Activated CD8-positive, alpha-beta memory T cell treated with anti-CD3 and anti-CD28 coated beads, Interleukin-2, amount 10 ng/mL, durations not matched to agents 7 days and 5 days (primary cell): ENCODE measurements at regions not wholly inside any gene's neighbourhood (a gene's known extent, or its start where the extent isn't known, plus 50 kb on each side); places are given as distances from the start of the nearest gene placed in this dataset.
"Not testable (repeated sequence)": the region's sequence is repeated elsewhere in the genome, so short reads cannot be mapped to it uniquely, and the experiment has no call there.

Experiments
- ATAC-seq: fragments of 150-1000 bp; cut with Tn5 transposase; one replicate; pipeline ENCODE4 v1.10.0; 2021; ENCODE audit warnings: moderate library complexity
- CTCF ChIA-PET: fragments of 350-600 bp; sonication (Branson Sonifier 250); formaldehyde crosslinking; loops from one replicate; lab custom pipeline; 2021; ENCODE audit warnings: antibody characterized with exemption; lab: Charles Lee
- DNase-seq: peaks from one replicate; pipeline ENCODE4 v3.0.0-alpha.2; 2020
- H3K27ac Mint-ChIP-seq: one replicate; pipeline ENCODE4 v1.8.0; 2021; ENCODE audit warnings: mild to moderate bottlenecking, mixed read lengths
- H3K27me3 Mint-ChIP-seq: one replicate; pipeline ENCODE4 v1.8.0; 2021; ENCODE audit warnings: mixed read lengths
- H3K36me3 Mint-ChIP-seq: one replicate; pipeline ENCODE4 v1.8.0; 2021; ENCODE audit warnings: mild to moderate bottlenecking, mixed read lengths
- H3K4me1 Mint-ChIP-seq: one replicate; pipeline ENCODE4 v1.8.0; 2021; ENCODE audit warnings: mixed read lengths
- H3K4me3 Mint-ChIP-seq: one replicate; pipeline ENCODE4 v1.8.0; 2021; ENCODE audit warnings: mild to moderate bottlenecking, moderate library complexity, mixed read lengths
- H3K9me3 Mint-ChIP-seq: one replicate; pipeline ENCODE4 v1.8.0; 2022; ENCODE audit warnings: low read depth, mixed read lengths

DNA sequence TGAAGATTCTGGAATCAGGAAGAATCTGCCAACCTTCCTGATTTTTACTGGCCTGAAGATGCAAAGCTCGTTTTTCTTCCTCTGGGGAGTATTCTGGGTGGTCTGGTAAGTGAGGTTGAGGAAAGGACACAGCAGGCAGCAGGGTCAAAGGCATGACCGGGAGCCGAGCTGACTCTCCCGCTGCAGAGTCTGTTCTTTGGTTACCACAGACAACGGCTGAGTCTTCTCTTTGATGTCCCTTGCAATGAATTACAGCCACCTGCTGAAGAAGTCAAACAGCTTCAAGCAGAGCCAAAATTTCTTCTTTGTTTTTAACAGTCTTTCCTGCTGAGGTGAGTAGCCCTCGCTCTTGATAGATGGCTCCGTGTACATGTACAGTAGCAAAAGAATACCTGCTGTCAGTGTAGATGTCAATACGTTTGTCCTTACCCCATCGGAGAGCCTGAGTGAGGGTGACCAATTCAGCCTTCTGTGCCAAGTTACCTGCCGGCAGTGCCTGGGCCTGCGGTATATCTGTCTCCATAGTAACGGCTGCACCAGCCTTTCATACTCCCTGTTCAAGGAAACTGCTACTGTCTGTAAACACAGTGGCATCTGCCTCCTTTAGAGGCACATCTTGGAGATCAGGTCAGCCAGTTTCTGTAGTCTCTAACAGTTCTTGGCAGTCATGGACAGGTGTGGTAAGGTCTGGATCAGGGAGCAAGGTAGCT lies 76.4 kb downstream of the PRR15 start:
- DNase-seq (no peak), ATAC-seq (no peak)
- H3K27me3 Mint-ChIP-seq, result peaks cover 6% of the 10 kb centered on the region
- H3K36me3 Mint-ChIP-seq, result no peaks in the 10 kb centered on the region
- H3K27ac Mint-ChIP-seq, result no peak overlapping the region
- CTCF ChIA-PET, result no interaction called here
- H3K4me1 Mint-ChIP-seq, result peaks cover 2% of the 10 kb centered on the region
- H3K9me3 Mint-ChIP-seq, result no peaks in the 10 kb centered on the region
- H3K4me3 Mint-ChIP-seq, result no peak overlapping the region

DNA sequence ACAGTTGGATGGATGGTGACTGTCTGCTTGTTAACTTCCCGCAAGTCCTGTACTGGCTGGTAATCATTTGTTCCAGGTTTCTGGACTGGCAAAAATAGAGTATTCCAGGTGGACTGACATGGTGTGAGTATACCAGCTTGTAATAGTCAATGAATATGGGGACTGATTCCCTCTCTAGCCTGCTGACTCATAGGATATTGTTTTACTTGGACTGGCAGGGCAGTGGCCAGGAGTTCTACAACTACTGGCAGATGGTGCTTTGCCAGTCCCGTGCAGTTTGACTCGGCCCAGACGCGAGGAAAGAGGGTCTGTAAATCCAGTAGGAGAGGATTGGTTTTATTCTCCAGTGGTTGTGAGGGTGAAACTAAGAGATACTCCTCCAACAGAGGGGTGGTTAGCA lies 78.0 kb downstream of the PRR15 start:
- ATAC-seq, result no peak

DNA sequence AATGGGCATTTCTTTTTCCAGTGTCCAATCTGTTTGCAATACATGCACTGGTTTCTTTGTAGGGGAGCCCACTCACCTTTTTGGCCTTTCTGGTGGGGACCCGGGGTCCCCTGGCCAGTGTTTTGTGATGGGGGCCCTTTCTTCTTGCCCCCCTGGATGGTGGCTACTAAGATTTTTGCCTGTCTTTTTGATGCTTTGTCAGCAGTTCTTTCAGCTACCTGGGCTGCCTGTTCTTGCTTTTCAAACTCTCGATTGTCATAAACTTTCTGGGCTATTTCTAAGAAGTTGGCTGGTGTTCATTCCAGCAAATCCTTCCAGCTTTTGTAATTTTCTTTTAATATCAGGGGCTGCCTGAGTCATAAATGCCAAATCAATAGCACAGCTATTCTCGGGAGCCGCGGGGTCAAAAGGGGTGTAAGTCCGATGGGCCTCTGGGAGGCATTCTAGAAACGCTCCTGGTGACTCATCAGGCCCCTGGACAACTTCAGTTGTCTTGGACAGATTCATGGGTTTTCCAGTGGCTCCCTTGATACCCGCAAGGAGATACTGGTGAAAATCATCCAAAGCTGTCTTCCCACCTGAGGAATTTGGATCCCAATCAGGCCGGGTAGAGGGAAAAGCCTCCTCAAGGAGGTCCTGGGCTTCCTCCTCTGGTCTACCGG lies 79.0 kb downstream of the PRR15 start:
- Mint-ChIP-seq H3K9me3 (no peaks in the 10 kb centered on the region), H3K4me3 (no peak overlapping the region), H3K36me3 (no peaks in the 10 kb centered on the region), H3K27me3 (peaks cover 11% of the 10 kb centered on the region), H3K27ac (no peak overlapping the region), H3K4me1 (peaks cover 2% of the 10 kb centered on the region)
- CTCF ChIA-PET, result no interaction called here
- DNase-seq (no peak), ATAC-seq (no peak)

More for the DNA sequence above, 78.0 kb downstream of the PRR15 start:
- no peak for DNase-seq
- Mint-ChIP-seq H3K36me3 (no peaks in the 10 kb centered on the region), H3K9me3 (no peaks in the 10 kb centered on the region), H3K27ac (no peak overlapping the region), H3K27me3 (peaks cover 6% of the 10 kb centered on the region), H3K4me3 (no peak overlapping the region), H3K4me1 (peaks cover 2% of the 10 kb centered on the region)
- CTCF ChIA-PET, result no interaction called here

DNA sequence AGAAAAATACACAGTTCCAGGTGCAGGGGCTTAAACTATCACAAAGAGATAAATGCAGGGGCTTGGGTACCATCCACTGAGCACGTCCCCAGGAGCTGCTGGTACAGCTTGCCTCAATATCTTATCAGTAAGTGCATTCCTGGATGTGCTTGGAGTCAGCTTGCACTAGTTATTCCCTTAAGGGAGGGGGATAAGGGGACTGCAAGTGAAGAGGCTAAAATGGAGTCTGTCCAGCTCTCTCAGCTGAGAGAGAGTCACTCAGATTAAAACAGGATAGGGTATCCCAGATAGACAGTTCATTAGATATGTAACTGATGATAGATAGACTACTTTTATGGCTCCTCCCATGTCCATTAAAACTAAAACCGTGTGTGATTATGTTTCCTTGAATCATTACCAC lies 82.5 kb downstream of the PRR15 start:
- H3K4me1 Mint-ChIP-seq, H3K36me3 Mint-ChIP-seq, DNase-seq, H3K9me3 Mint-ChIP-seq, H3K4me3 Mint-ChIP-seq, H3K27ac Mint-ChIP-seq, CTCF ChIA-PET, ATAC-seq: not testable (repeated sequence)
- peaks cover 13% of the 10 kb centered on the region for H3K27me3 Mint-ChIP-seq

DNA sequence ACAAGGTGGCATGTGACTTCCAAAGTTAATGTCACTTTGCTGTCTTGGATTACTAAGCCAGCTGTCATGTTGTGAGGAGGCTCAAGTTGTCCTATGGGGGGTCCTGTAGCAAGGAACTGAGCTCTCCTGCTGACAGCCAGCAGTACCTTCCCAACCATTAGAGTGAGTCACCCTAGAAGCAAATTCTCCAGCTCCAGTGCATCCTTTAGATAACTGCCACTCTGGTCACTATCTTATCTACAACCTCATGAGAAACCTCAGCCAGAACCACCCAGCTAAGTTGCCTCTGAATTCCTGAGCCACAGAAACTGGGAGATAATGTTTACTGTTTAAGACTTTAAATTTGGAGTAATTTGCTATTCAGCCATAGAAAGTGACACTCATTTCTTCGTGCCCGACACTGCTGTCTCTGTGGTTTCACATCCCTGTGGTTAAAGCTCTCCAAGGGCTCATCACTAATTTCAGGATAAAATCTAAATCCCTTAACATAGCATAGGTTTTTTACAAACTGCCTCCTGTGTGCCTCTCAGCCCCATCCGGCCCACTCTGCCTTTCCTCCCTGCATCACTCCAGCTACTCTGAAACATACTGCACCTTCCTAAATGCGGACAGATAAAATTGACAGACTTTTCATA lies 83.5 kb downstream of the PRR15 start:
- ATAC-seq (no peak), DNase-seq (no peak)
- H3K4me1 Mint-ChIP-seq, result no peaks in the 10 kb centered on the region
- peaks cover 7% of the 10 kb centered on the region for H3K27me3 Mint-ChIP-seq
- H3K27ac Mint-ChIP-seq, result no peak overlapping the region
- H3K4me3 Mint-ChIP-seq, result no peak overlapping the region
- H3K36me3 Mint-ChIP-seq, result no peaks in the 10 kb centered on the region
- H3K9me3 Mint-ChIP-seq, result no peaks in the 10 kb centered on the region
- CTCF ChIA-PET, result no interaction called here

DNA sequence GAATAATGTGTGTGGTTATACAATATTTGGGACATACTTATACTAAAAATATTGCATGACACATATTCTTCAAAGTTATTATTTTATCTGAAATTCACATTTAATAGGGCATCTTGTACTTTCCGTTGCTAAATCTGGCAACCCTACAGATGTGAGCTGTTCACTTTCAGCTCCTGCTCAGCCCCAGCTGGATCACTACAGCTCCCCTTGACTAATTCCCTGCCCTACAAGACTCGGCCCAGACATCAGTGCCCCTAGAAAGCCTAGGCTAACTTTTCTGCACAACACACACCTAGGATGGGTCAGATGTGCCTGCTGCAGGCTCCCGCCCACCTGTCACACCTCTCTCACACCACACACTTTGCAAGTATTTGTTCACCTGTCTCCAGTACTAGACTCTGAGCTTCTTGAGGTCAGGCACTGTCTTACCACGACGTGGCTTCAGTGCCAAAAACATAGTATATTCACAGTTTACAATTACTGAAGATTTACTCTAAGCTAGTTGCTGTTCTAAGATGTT lies 84.1 kb downstream of the PRR15 start:
- H3K4me1 Mint-ChIP-seq, H3K4me3 Mint-ChIP-seq, H3K27me3 Mint-ChIP-seq, DNase-seq, H3K9me3 Mint-ChIP-seq, H3K27ac Mint-ChIP-seq, CTCF ChIA-PET, H3K36me3 Mint-ChIP-seq, ATAC-seq: not testable (repeated sequence)

DNA sequence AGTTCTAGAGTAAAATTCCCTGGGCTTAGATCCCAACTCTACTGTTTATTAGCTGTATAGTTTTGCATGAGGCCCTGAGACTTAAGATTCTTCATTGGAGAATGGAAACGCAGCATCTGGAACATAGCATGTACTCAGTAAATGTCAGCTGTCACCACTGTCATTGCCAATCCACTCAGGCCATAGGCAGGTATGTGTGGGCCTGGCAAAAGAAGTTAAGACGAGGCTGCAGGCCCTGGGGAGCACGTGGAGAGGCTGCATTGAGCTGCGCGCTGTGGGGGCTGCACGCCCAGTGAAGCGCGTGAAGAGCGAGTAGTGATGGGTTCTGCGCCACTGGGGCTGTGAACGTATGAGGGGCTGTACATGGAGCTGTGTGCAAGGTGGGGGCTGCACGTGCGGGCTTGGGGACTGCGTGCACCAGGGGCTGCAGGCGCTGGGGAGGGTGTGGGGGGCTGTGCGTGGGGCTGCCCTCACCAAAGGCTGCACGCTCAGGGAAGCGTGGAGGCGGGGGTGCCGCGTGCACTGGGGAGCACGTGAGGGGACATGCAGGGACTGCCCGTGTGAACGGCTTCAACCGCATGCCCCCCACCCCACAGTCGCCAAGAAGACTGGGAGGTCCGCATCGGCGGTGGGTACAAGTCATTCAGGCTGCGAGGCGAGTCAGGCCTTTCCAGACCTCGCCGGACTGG lies 85.5 kb downstream of the PRR15 start:
- Mint-ChIP-seq H3K4me1 (no peaks in the 10 kb centered on the region), H3K9me3 (no peaks in the 10 kb centered on the region), H3K27ac (no peak overlapping the region), H3K36me3 (no peaks in the 10 kb centered on the region), H3K27me3 (peaks cover 7% of the 10 kb centered on the region), H3K4me3 (no peak overlapping the region)
- CTCF ChIA-PET, result no interaction called here
- ATAC-seq (no peak), DNase-seq (no peak)

DNA sequence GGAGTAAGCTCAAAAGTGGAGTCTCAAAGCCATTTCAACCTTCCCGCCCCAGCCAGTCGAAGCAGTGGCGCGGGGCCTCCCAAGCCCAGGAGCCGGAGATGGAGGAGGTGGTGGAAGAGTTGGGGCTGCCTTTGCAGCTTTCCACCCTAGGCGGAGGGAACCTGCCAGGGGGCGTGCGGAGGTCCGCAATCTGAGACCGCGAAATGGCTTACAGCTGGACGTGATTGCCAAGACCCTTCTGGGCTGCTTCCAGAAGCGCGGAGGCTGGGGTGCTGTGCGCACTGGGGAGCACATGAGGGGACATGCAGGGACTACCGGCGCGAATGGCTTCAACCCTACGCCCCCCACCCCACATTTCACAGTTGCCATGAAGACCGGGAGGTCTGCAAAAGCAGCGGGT lies 86.2 kb downstream of the PRR15 start:
- CTCF ChIA-PET, result no interaction called here
- Mint-ChIP-seq H3K9me3 (no peaks in the 10 kb centered on the region), H3K4me1 (no peaks in the 10 kb centered on the region), H3K27me3 (peaks cover 7% of the 10 kb centered on the region), H3K27ac (no peak overlapping the region), H3K4me3 (no peak overlapping the region), H3K36me3 (no peaks in the 10 kb centered on the region)
- ATAC-seq (no peak), DNase-seq (no peak)

DNA sequence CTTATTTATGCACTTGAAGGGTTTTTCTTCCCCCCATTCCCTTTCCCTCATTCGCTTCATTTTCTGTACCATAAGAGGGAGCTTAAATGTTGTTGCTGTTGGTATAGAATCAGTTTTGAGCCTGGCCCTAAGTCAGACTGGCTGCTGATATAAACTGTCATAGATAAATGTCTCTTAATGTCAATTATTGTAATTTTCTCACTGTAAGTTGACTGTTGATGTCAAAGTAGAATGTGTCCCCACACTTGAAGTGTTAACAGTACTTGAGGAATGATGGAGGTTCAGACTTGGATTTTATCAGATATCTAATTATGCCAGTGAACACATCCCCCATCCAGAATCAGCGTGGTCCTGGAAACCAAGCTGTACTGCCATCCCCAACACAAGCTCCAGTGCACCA lies 87.8 kb downstream of the PRR15 start:
- DNase-seq (no peak), ATAC-seq (no peak)
- Mint-ChIP-seq H3K27me3 (peaks cover 7% of the 10 kb centered on the region), H3K36me3 (no peaks in the 10 kb centered on the region), H3K9me3 (no peaks in the 10 kb centered on the region), H3K4me3 (no peak overlapping the region), H3K4me1 (no peaks in the 10 kb centered on the region), H3K27ac (no peak overlapping the region)
- CTCF ChIA-PET, result no interaction called here

DNA sequence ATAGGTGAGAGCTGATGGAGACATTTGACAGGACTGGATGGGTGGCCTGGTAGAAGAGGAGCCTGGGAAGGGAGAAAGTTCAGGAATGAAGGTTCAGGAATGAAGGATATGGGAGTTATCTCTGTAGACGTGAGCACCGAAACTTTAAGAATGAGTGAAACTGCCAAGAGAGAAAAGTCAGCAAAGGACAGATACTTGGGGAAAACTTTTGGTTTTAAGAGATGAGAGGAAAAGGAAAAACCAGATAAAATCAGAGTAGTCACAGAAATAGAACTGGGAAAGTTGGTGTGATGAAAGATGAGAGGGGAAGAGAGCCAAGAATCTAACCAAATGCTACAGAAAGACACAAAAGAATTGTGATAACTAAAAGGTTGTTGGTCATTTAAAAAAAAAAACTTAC lies 88.9 kb downstream of the PRR15 start:
- peaks cover 3% of the 10 kb centered on the region for H3K27me3 Mint-ChIP-seq
- ATAC-seq, result no peak
- CTCF ChIA-PET, result no interaction called here
- no peak overlapping the region for H3K27ac Mint-ChIP-seq
- H3K9me3 Mint-ChIP-seq, result no peaks in the 10 kb centered on the region
- H3K4me1 Mint-ChIP-seq, result no peaks in the 10 kb centered on the region
- H3K36me3 Mint-ChIP-seq, result no peaks in the 10 kb centered on the region
- DNase-seq, result no peak
- H3K4me3 Mint-ChIP-seq, result no peak overlapping the region

DNA sequence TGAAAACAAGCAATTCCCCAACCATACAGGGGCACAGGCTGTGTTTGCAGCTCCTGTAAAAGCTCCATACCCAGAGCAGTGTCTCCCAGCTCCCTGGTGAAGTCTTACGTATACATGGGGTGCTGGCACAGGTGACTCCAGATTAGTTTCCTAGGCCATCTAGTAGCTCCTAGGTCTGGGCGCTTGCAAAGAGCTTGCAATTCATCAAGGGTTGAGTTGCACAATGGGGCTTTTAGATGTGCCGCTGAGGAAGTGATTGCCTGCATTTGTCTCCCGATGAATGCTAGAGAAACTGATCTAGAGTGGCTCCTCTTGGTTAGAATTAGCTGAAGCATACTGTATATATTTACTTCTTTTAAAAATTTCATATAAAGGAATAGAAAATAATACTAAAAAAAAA lies 90.7 kb downstream of the PRR15 start:
- H3K4me1 Mint-ChIP-seq, ATAC-seq, H3K36me3 Mint-ChIP-seq, DNase-seq, H3K4me3 Mint-ChIP-seq, CTCF ChIA-PET, H3K9me3 Mint-ChIP-seq, H3K27me3 Mint-ChIP-seq, H3K27ac Mint-ChIP-seq: not testable (repeated sequence)

DNA sequence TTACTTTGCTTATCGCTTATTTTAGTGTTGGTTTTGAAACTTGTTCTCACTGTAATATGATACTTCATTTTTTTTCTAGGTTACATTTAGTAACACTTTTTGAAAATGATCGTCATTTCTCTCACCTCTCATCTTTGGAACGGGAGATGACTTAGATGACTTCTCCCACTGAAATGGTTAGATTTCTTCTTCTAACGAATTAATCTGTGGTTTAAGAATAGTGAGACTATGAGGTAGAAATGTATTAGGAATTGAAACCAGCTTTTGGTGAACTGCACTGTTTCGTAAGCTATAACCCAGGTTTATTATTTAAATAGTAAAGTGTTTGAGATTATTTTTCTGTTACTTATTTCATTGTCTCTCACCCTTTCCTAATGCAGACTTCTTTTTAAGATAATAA lies 93.7 kb downstream of the PRR15 start:
- Mint-ChIP-seq H3K27ac (no peak overlapping the region), H3K4me1 (no peaks in the 10 kb centered on the region), H3K4me3 (no peak overlapping the region), H3K9me3 (no peaks in the 10 kb centered on the region), H3K36me3 (no peaks in the 10 kb centered on the region), H3K27me3 (peaks cover 8% of the 10 kb centered on the region)
- CTCF ChIA-PET, result no interaction called here
- ATAC-seq, result no peak
- no peak for DNase-seq

DNA sequence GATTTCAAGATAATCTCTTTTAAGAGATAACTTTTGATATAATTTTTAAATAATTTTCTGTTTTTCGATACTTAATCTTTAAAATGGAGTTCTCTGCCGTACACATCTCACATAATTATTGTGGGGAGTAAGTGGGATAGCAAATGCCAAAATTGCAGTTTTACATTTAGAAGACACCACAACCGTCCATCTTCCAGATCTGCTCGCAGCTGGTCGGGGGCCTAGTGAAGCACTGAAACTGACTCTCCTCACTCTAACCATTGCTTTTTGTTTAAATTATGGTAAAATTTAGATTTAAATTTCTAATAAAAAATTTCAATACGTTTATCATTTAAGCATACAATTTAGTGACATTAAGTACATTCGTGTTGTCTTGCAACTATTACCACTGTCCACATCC lies 94.2 kb downstream of the PRR15 start:
- no peak overlapping the region for H3K27ac Mint-ChIP-seq
- no peaks in the 10 kb centered on the region for H3K4me1 Mint-ChIP-seq
- H3K4me3 Mint-ChIP-seq, result no peak overlapping the region
- DNase-seq, result no peak
- H3K36me3 Mint-ChIP-seq, result no peaks in the 10 kb centered on the region
- peaks cover 8% of the 10 kb centered on the region for H3K27me3 Mint-ChIP-seq
- H3K9me3 Mint-ChIP-seq, result no peaks in the 10 kb centered on the region
- CTCF ChIA-PET, result no interaction called here
- no peak for ATAC-seq
